HG02759 (cell line): ENCODE measurements at regions not wholly inside any gene's neighbourhood (a gene's known extent, or its start where the extent isn't known, plus 50 kb on each side); places are given as distances from the start of the nearest gene placed in this dataset.

ENCODE experiments used
- ATAC-seq: cut with Tn5 transposase; IDR thresholded peaks from one replicate; pipeline ENCODE4 v1.9.1; 2021; ENCODE audit warnings: mild to moderate bottlenecking, moderate library complexity; ENCODE audit not compliant: unreplicated experiment

- ATAC-seq, result no peak
Measured at GRCh38 chr2:235257590-235257989, 236.3 kb upstream of the AGAP1 start.

GRCh38 chr2:235262750-235263149, 231.1 kb upstream of the AGAP1 start:
- ATAC-seq, result no peak

GRCh38 chr2:235263205-235264120, 230.4 kb upstream of the AGAP1 start:
- no peak for ATAC-seq

- ATAC-seq, result no peak
Measured at GRCh38 chr2:235264121-235264493, 229.7 kb upstream of the AGAP1 start.

- ATAC-seq, result no peak
Measured at GRCh38 chr2:235264512-235264911, 229.3 kb upstream of the AGAP1 start.

- no peak for ATAC-seq
Measured at GRCh38 chr2:235265348-235265965, 228.4 kb upstream of the AGAP1 start.

- ATAC-seq, result no peak
Measured at GRCh38 chr2:235267251-235267650, 226.6 kb upstream of the AGAP1 start.

GRCh38 chr2:235268535-235268934, 225.3 kb upstream of the AGAP1 start:
- no peak for ATAC-seq

- ATAC-seq, result no peak
Measured at GRCh38 chr2:235270291-235270690, 223.6 kb upstream of the AGAP1 start.

GRCh38 chr2:235270956-235271355, 222.9 kb upstream of the AGAP1 start:
- peak; percentile 95 for ATAC-seq

GRCh38 chr2:235271936-235272335, 221.9 kb upstream of the AGAP1 start:
- ATAC-seq, result no peak

GRCh38 chr2:235274023-235274422, 219.8 kb upstream of the AGAP1 start:
- ATAC-seq, result no peak

- no peak for ATAC-seq
Measured at GRCh38 chr2:235277485-235277884, 216.4 kb upstream of the AGAP1 start.

- no peak for ATAC-seq
Measured at GRCh38 chr2:235278771-235279355, 215.0 kb upstream of the AGAP1 start.

GRCh38 chr2:235279965-235280364, 213.9 kb upstream of the AGAP1 start:
- ATAC-seq, result no peak

- ATAC-seq, result no peak
Measured at GRCh38 chr2:235283246-235283645, 210.6 kb upstream of the AGAP1 start.

- no peak for ATAC-seq
Measured at GRCh38 chr2:235286622-235287374, 207.0 kb upstream of the AGAP1 start.

- no peak for ATAC-seq
Measured at GRCh38 chr2:235287375-235287733, 206.5 kb upstream of the AGAP1 start.

GRCh38 chr2:235291461-235291860, 202.4 kb upstream of the AGAP1 start:
- no peak for ATAC-seq

- no peak for ATAC-seq
Measured at GRCh38 chr2:235293061-235293460, 200.8 kb upstream of the AGAP1 start.

- ATAC-seq, result no peak
Measured at GRCh38 chr2:235295831-235296230, 198.0 kb upstream of the AGAP1 start.
